ENCODE measurements at regions not wholly inside any gene's neighbourhood (a gene's known extent, or its start where the extent isn't known, plus 50 kb on each side); places are given as distances from the start of the nearest gene placed in this dataset.

DNA sequence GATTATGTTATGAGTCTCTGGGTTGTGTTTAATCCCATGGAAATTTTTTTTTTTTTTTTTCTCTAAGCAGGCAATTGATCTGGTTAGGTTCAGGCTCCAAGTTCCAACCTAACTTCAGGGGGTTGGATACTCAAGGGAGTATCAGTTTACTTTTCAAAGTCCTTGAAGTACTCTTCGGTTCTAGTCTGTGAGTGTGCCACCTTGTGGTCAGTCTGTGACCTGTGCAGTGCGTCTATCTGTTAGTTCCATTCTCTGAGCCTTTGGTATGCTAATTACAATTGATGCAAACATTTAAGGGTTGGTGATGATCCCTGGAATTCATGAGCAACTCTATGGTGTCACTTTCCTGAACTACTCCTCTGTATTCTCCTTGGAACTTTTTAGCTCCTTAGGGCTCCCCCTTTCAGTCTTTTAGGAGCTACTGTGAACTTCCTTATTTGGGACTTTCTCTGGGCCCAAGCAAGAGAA lies 342.0 kb downstream of the SOX4 start:
- TF ChIP-seq, protein P1, sequence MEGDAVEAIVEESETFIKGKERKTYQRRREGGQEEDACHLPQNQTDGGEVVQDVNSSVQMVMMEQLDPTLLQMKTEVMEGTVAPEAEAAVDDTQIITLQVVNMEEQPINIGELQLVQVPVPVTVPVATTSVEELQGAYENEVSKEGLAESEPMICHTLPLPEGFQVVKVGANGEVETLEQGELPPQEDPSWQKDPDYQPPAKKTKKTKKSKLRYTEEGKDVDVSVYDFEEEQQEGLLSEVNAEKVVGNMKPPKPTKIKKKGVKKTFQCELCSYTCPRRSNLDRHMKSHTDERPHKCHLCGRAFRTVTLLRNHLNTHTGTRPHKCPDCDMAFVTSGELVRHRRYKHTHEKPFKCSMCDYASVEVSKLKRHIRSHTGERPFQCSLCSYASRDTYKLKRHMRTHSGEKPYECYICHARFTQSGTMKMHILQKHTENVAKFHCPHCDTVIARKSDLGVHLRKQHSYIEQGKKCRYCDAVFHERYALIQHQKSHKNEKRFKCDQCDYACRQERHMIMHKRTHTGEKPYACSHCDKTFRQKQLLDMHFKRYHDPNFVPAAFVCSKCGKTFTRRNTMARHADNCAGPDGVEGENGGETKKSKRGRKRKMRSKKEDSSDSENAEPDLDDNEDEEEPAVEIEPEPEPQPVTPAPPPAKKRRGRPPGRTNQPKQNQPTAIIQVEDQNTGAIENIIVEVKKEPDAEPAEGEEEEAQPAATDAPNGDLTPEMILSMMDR (IDR thresholded peaks at IDR 0.05) = peak; percentile 29 to 57 (median 44)
- no peak for TF ChIP-seq POLR2A (IDR thresholded peaks at IDR 0.05)

Measured in adrenal gland (tissue), 5 donors.